ENCODE measurements at regions not wholly inside any gene's neighbourhood (a gene's known extent, or its start where the extent isn't known, plus 50 kb on each side); places are given as distances from the start of the nearest gene placed in this dataset.

DNA sequence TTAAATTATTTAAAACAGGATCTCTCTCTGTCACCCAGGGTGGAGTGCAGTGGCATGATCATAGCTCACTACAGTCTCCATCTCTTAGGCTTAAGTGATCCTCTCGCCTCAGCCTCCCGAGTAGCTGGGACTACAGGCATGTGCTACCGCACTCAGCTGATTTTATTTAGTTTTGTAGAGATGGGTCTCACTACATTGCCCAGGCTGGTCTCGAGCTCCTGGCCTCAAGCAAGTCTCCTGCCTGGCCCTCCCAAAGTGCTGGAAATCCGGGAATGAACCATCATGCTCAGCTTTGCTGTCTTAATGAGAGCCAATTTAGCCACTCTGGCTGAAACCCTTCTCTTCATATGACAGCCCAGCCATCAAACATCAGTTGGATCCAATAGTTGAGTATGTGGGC lies 53.3 kb upstream of the NRP1 start:
- no peak overlapping the region for H3K4me3 ChIP-seq (ENCODE audit: low read depth, low read length)
- TF ChIP-seq, protein P1, sequence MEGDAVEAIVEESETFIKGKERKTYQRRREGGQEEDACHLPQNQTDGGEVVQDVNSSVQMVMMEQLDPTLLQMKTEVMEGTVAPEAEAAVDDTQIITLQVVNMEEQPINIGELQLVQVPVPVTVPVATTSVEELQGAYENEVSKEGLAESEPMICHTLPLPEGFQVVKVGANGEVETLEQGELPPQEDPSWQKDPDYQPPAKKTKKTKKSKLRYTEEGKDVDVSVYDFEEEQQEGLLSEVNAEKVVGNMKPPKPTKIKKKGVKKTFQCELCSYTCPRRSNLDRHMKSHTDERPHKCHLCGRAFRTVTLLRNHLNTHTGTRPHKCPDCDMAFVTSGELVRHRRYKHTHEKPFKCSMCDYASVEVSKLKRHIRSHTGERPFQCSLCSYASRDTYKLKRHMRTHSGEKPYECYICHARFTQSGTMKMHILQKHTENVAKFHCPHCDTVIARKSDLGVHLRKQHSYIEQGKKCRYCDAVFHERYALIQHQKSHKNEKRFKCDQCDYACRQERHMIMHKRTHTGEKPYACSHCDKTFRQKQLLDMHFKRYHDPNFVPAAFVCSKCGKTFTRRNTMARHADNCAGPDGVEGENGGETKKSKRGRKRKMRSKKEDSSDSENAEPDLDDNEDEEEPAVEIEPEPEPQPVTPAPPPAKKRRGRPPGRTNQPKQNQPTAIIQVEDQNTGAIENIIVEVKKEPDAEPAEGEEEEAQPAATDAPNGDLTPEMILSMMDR (IDR thresholded peaks at IDR 0.05; ENCODE audit: low read depth, low read length, missing control alignments): no peak
- no peak for DNase-seq (ENCODE audit: low read depth)

DNA sequence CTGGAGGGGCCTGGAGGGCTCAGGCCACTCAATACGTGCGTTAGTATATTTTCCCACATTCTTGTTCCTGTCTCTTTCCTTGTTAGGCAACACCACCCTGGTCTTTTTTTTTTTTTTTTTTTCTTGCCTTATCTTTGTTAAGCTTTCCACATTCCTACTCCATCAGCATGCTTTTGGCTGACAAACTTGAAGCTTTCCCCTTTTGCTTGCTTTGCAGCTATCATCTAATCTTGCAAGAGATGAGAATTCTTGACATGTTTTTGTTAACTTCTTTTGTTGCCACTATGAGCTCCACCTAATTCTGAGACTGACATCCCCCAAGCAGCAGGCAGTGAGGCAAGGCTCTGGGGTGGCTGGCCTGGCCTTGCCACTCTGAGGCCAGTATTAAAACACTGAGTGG lies 52.5 kb upstream of the NRP1 start:
- H3K4me3 ChIP-seq (ENCODE audit: low read depth, low read length): no peak overlapping the region
- TF ChIP-seq, protein P1 (IDR thresholded peaks at IDR 0.05; ENCODE audit: low read depth, low read length, missing control alignments): no peak
- DNase-seq (ENCODE audit: low read depth): no peak

GRCh38 chr10:33385686-33386085 lies 51.2 kb upstream of the NRP1 start:
- no peak for DNase-seq (ENCODE audit: low read depth)
- no peak overlapping the region for H3K4me3 ChIP-seq (ENCODE audit: low read depth, low read length)
- TF ChIP-seq, protein P1 (IDR thresholded peaks at IDR 0.05; ENCODE audit: low read depth, low read length, missing control alignments): no peak

DNA sequence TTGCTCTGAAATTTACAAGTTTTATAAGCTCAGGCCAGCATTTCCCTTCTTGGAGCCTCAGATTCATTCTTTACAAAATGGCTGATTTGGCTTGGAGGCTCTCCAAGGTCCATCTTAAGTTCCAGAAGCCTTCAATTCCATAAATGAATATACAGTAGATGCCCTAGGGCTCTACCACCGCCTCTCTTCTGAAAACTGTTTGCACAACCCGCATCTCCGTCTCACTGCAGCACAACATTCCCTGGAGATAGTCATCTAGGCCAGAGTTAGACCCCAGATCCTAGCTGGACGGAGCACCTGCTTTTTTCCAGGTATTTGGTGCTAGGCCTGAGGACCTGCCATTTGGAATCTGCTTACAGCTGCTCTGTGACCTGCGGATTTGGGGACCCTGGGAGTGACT lies 50.5 kb upstream of the NRP1 start:
- no peak overlapping the region for H3K4me3 ChIP-seq (ENCODE audit: low read depth, low read length)
- DNase-seq (ENCODE audit: low read depth): no peak
- TF ChIP-seq, protein P1 (IDR thresholded peaks at IDR 0.05; ENCODE audit: low read depth, low read length, missing control alignments): no peak
